ENCODE measurements at regions not wholly inside any gene's neighbourhood (a gene's known extent, or its start where the extent isn't known, plus 50 kb on each side); places are given as distances from the start of the nearest gene placed in this dataset.

- TF ChIP-seq REST (IDR thresholded peaks at IDR 0.05; ENCODE audit: low read depth) (no peak), TCF7L2 (IDR thresholded peaks at IDR 0.05; ENCODE audit: borderline replicate concordance, extremely low read depth, insufficient read depth, insufficient read length) (no peak), CEBPB (IDR thresholded peaks at IDR 0.05; ENCODE audit: low read depth) (no peak)
Measured at GRCh38 chr17:15157051-15157450, 108.1 kb downstream of the PMP22 start (continued).

GRCh38 chr17:15154618-15155017 lies 110.5 kb downstream of the PMP22 start:
- ATAC-seq (no peak), DNase-seq (ENCODE audit: low read depth, low spot score) (no peak)
- Histone ChIP-seq H4K20me1 (ENCODE audit: insufficient read depth) (no peaks in the 10 kb centered on the region), H3K9me2 (ENCODE audit: insufficient read depth) (no peaks in the 10 kb centered on the region), H3K9me3 (ENCODE audit: control insufficient read depth in 1 of 2, insufficient read depth in 1 of 2, low read depth in 1 of 2, low read length in 2 of 2) (no peaks in the 10 kb centered on the region), H3K27ac (ENCODE audit: low read depth, low read length) (no peak overlapping the region), H3K4me3 (replicated peaks in 1 of 2; ENCODE audit: low read depth in 1 of 2, low read length in 2 of 2) (no peak overlapping the region), H3K4me1 (ENCODE audit: control insufficient read depth in 1 of 2, insufficient read depth in 2 of 2, low read length in 2 of 2) (no peaks in the 10 kb centered on the region), H2AFZ (ENCODE audit: low read depth, low read length, poor library complexity, severe bottlenecking) (no peak overlapping the region), H3K36me3 (ENCODE audit: control insufficient read depth in 1 of 2, insufficient read depth in 2 of 2, low read length in 2 of 2) (no peaks in the 10 kb centered on the region), H3K79me2 (ENCODE audit: insufficient read depth, low read length) (no peaks in the 10 kb centered on the region), H3K4me2 (ENCODE audit: low read length) (no peak overlapping the region), H3K27me3 (ENCODE audit: insufficient read depth, low read length) (peaks cover 23% of the 10 kb centered on the region; the same call in 1 of the 2 replicates), H3K9ac (ENCODE audit: low read length) (no peak overlapping the region)
- BruUV-seq (replicated peaks): no TSS peak
- ChIA-PET CTCF (no interaction called here), POLR2A (no interaction called here), RAD21 (ENCODE audit: low non-redundant PET in 1 of 2, low total read pairs in 2 of 2, uncharacterized antibody in 2 of 2, unreplicated experiment in 2 of 2) (no interaction called here)
- intact Hi-C loops (cut with micrococcal nuclease): no loop called here
- TF ChIP-seq TCF7L2 (IDR thresholded peaks at IDR 0.05; ENCODE audit: borderline replicate concordance, extremely low read depth, insufficient read depth, insufficient read length): no peak
- TF ChIP-seq CEBPB (IDR thresholded peaks at IDR 0.05; ENCODE audit: low read depth): no peak
- no peak for TF ChIP-seq REST (IDR thresholded peaks at IDR 0.05; ENCODE audit: low read depth)
- TF ChIP-seq EZH2 (IDR thresholded peaks at IDR 0.05): no peak
- no peak for TF ChIP-seq CTCF (IDR thresholded peaks at IDR 0.05 in 2 of 3, conservative IDR thresholded peaks at IDR 0.05 in 1 of 3; ENCODE audit: borderline replicate concordance in 1 of 3, insufficient read depth in 1 of 3, low read depth in 2 of 3, low read length in 2 of 3)
- no peak for TF ChIP-seq SP1 (IDR thresholded peaks at IDR 0.05; ENCODE audit: low read depth)
- no peak for TF ChIP-seq POLR2A (IDR thresholded peaks at IDR 0.05; ENCODE audit: borderline replicate concordance, extremely low read depth, insufficient read depth, insufficient read length)
- TF ChIP-seq ZBTB33 (IDR thresholded peaks at IDR 0.05; ENCODE audit: extremely low read depth, insufficient replicate concordance, low read length): no peak
- no peak for TF ChIP-seq ATF3 (IDR thresholded peaks at IDR 0.05)
- no peak for TF ChIP-seq MAX (IDR thresholded peaks at IDR 0.05)
- no peak for TF ChIP-seq YY1 (IDR thresholded peaks at IDR 0.05; ENCODE audit: extremely low read depth, insufficient replicate concordance, low read depth, low read length)
